Kidney (tissue), 13 donors: ENCODE measurements at regions not wholly inside any gene's neighbourhood (a gene's known extent, or its start where the extent isn't known, plus 50 kb on each side); places are given as distances from the start of the nearest gene placed in this dataset.
A peak's percentile ranks its signal among the peaks of the same experiment; 100 is the strongest.

ENCODE experiments used
- DNase-seq, 5 donors: peaks; one replicate each; pipeline ENCODE4 v3.0.0-alpha.2; 2013 to 2020
- FAIRE-seq: peaks from 2 replicates; lab custom pipeline; 2012; peaks lifted over from hg19 to GRCh38; lab: Jason Lieb, UNC
- H3K27ac ChIP-seq, 2 donors: one replicate each; pipeline ENCODE4 v1.7.0; 2013; ENCODE audit warnings: low read depth in 2 of 2, low read length in 2 of 2, inconsistent platforms in 1 of 2
- H3K27me3 ChIP-seq: one replicate; pipeline ENCODE4 v1.7.1; 2013; ENCODE audit warnings: low read length, inconsistent platforms; ENCODE audit not compliant: control insufficient read depth, insufficient read depth
- H3K36me3 ChIP-seq, 3 donors: one replicate each; pipeline versions ENCODE4 v1.7.0 to v1.7.1; 2013; ENCODE audit warnings: low read length in 3 of 3, control low read depth in 1 of 3, inconsistent platforms in 1 of 3; ENCODE audit not compliant: insufficient read depth in 3 of 3, control insufficient read depth in 2 of 3
- H3K4me1 ChIP-seq, 3 donors: one replicate each; pipeline versions ENCODE4 v1.7.0 to v1.7.1; 2013; ENCODE audit warnings: low read length in 3 of 3, inconsistent platforms in 1 of 3, low read depth in 1 of 3; ENCODE audit not compliant: control insufficient read depth in 2 of 3, insufficient read depth in 2 of 3
- H3K4me3 ChIP-seq, 3 donors: one replicate each; pipeline versions ENCODE4 v1.7.0 to v1.8.1; 2013; ENCODE audit warnings: low read length in 3 of 3, control low read depth in 1 of 3, inconsistent platforms in 1 of 3
- H3K9ac ChIP-seq, 3 donors: one replicate each; pipeline versions ENCODE4 v1.7.0 to v1.7.1; 2013; ENCODE audit warnings: low read length in 3 of 3, control low read depth in 1 of 3, inconsistent platforms in 1 of 3
- H3K9me3 ChIP-seq, 3 donors: one replicate each; pipeline versions ENCODE4 v1.7.0 to v1.7.1; 2013; ENCODE audit warnings: low read length in 3 of 3, control low read depth in 1 of 3, inconsistent platforms in 1 of 3; ENCODE audit not compliant: control insufficient read depth in 2 of 3, insufficient read depth in 1 of 3
- CTCF ChIP-seq: IDR thresholded peaks from 3 replicates; pipeline ENCODE4 v1.5.1; 2012; ENCODE audit warnings: mild to moderate bottlenecking, moderate library complexity, borderline replicate concordance; ENCODE audit not compliant: insufficient read depth; ENCODE audit errors: extremely low read depth
- intact Hi-C: fragments of 100-400 bp; cut with DNase I; formaldehyde crosslinking; loops from one replicate; pipeline ENCODE4 v1.11.1; 2022
- donor health status: control.
- donor health status: control.
- donor health status: control.
- donor health status: control.
- donor health status: control.
- donor health status: DM: yes; HTN: yes; CAD: no.
- donor health status: Normal renal cell carcinoma (clear cell type).

GRCh38 chr11:122042981-122043380, 73.0 kb downstream of the BLID start:
- Histone ChIP-seq H3K9ac (no peak overlapping the region), H3K36me3 (no peaks in the 10 kb centered on the region), H3K4me1 (no peaks in the 10 kb centered on the region), H3K9me3 (no peaks in the 10 kb centered on the region), H3K4me3 (no peak overlapping the region), H3K27me3 (no peaks in the 10 kb centered on the region), H3K27ac (no peak overlapping the region)
- FAIRE-seq (no peak), DNase-seq (no peak)
- intact Hi-C loops: no loop called here
- no peak for TF ChIP-seq CTCF

- Histone ChIP-seq H3K36me3 (no peaks in the 10 kb centered on the region), H3K4me3 (no peak overlapping the region), H3K27ac (no peak overlapping the region), H3K9ac (no peak overlapping the region), H3K4me1 (no peaks in the 10 kb centered on the region), H3K9me3 (no peaks in the 10 kb centered on the region), H3K27me3 (no peaks in the 10 kb centered on the region)
- intact Hi-C loops: no loop called here
- DNase-seq (no peak), FAIRE-seq (no peak)
- TF ChIP-seq CTCF: no peak
Measured at GRCh38 chr11:122040464-122040863, 75.6 kb downstream of the BLID start.

- no peak for TF ChIP-seq CTCF
- Histone ChIP-seq H3K27me3 (no peaks in the 10 kb centered on the region), H3K4me3 (no peak overlapping the region), H3K36me3 (no peaks in the 10 kb centered on the region), H3K9ac (no peak overlapping the region), H3K4me1 (no peaks in the 10 kb centered on the region), H3K9me3 (no peaks in the 10 kb centered on the region), H3K27ac (no peak overlapping the region)
- FAIRE-seq (no peak), DNase-seq (peak in 1 of 5 donors; percentile 13)
- intact Hi-C loops: no loop called here
Measured at GRCh38 chr11:122038543-122038942, 77.5 kb downstream of the BLID start.

- H3K27me3 ChIP-seq: no peaks in the 10 kb centered on the region
- no peak for FAIRE-seq
- no peak overlapping the region for H3K27ac ChIP-seq
- TF ChIP-seq CTCF: no peak
- no peaks in the 10 kb centered on the region for H3K36me3 ChIP-seq
- H3K9ac ChIP-seq: no peak overlapping the region
- DNase-seq: no peak
- intact Hi-C loops: no loop called here
- no peaks in the 10 kb centered on the region for H3K9me3 ChIP-seq
- no peak overlapping the region for H3K4me3 ChIP-seq
- H3K4me1 ChIP-seq: no peaks in the 10 kb centered on the region
Measured at GRCh38 chr11:122037911-122038310, 78.1 kb downstream of the BLID start.
